HG02571 (cell line): ENCODE measurements at regions not wholly inside any gene's neighbourhood (a gene's known extent, or its start where the extent isn't known, plus 50 kb on each side); places are given as distances from the start of the nearest gene placed in this dataset.

Source experiments
- ATAC-seq: cut with Tn5 transposase; IDR thresholded peaks from one replicate; pipeline ENCODE4 v1.9.1; 2021; ENCODE audit warnings: mild to moderate bottlenecking, moderate library complexity; ENCODE audit not compliant: unreplicated experiment

DNA sequence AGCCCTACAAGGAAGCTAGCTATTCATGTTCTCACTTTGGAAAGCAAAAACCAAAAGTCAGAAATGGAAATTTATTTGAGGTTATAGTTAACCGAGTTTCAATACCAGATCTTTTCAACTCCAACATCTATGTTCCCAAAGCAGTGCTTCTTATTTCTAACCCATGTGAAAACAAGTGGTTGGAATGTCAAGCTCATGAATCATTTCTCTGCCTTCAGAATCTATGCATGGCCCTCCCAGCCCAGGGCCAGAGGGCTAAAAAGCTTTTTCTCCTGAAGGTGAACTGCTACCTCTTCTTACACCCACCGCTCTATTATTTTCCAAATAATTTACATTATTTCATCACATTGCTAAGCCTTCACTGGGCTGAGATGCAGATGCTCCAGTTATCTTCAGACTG, 158.4 kb downstream of the SP3 start:
- no peak for ATAC-seq

GRCh38 chr2:173808718-173809117, 156.5 kb downstream of the SP3 start:
- ATAC-seq = no peak

GRCh38 chr2:173812321-173812720, 152.9 kb downstream of the SP3 start:
- ATAC-seq = no peak

- no peak for ATAC-seq
These were observed 150.9 kb downstream of the SP3 start for GRCh38 chr2:173814306-173814705.

DNA sequence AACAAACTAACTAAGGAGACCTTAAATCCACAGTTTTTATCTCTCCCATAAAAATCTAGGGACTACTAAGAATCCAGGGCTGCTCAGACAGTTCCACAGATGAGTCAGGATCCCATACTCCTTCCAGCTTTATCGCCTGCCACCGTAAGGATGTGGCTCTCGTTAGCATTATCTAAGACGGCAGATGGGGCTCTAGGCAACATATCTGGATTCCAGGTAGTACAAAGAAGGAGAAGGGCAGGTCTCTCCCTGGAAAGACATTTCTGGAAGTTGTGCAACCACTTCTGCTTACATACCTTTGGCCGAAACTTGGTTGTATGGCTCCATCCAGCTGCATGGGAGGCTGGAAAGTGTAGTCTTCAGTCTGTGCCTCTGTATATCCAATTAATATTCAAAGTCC, 149.4 kb downstream of the SP3 start:
- no peak for ATAC-seq

GRCh38 chr2:173817582-173817981, 147.6 kb downstream of the SP3 start:
- no peak for ATAC-seq

DNA sequence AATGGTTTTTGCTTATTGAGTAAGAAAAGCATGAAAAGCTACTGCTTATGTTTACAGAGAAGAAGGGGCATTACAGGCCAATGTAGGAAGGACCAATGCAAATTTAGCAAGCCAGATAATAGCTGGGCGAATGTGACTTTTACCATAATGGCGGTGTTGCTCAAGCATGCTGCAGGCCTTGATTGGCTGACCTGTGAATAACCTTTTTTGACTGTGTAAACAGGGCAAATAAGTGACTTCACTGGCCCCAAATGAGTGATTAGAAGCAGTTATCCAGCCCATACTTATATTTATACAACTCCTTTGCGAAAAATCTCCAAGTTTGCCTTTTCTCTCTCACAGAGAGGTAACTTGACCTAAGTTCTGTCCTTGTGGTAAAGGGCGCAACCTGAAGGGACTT, 146.9 kb downstream of the SP3 start:
- ATAC-seq = no peak

DNA sequence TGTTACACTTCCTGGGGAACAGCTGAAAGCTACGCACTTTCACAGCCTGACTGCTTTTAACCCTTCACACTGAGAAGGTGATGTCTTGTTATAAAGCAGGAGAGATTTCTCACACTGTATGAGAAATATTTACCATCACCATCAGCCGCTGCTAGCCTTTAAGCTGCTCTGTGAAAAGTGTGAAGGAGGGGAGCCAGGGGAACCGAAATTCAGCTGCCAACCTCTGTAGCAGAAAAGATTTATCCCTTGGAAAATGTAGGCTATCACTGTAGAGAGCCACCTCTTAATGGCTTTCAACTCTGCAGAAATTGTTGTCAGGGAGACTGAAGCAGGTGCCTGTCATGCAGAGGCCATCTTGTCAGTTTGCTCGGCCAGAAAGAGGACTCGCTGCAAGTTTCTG, 145.3 kb downstream of the SP3 start:
- no peak for ATAC-seq

GRCh38 chr2:173821451-173821850, 143.7 kb downstream of the SP3 start:
- no peak for ATAC-seq

DNA sequence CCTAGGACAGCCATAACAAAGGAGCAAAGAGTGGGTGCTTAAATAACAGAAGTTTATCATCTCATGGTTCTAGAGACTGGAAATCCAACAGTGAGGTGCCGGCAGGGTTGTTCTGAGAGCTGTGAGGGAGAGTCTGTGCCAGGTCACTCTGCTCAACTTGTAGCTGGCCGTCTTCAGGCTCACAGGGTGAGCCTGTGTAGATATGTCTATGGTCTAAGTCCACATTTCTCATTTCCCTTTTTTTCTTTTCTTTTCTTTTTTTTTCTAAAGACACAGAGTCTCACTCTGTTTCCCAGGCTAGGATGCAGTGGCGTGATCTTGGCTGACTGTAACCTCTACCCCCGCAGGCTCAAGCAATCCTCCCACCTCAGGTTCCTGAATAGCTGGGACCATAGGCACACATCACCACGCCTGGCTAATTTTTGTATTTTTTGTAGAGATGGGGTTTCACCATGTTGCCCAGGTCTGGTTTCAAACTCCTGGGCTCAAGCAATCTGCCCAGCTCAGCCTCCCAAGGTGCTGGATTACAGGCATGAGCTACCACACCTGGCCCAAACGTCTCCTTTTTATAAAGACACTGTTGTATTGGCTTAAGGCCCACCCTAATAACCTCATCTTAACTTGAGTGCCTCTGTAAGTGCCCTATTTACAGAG, 142.2 kb downstream of the SP3 start:
- no peak for ATAC-seq

- ATAC-seq = no peak
These were observed 141.6 kb downstream of the SP3 start for GRCh38 chr2:173823543-173823939.

- no peak for ATAC-seq
These were observed 136.7 kb downstream of the SP3 start for GRCh38 chr2:173828189-173829142.

DNA sequence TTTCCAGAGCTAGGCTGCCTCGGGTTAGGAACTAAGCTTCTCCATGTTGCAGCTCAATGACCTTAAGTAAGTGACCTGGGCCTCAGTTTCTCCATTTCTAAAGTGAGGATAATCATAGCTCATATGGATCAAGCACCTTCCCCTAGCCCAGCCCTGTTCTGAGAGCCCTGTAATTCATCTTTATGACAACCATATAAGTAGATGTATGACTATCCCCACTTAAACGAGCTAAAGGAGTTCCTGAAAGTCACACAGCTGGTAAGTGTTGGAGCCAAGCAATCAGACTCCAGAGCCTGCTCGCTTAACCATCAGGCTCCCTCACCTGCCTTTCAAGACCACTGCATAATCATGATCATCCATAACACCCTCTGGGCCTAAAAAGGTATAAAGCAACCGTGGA, 135.4 kb downstream of the SP3 start:
- no peak for ATAC-seq

DNA sequence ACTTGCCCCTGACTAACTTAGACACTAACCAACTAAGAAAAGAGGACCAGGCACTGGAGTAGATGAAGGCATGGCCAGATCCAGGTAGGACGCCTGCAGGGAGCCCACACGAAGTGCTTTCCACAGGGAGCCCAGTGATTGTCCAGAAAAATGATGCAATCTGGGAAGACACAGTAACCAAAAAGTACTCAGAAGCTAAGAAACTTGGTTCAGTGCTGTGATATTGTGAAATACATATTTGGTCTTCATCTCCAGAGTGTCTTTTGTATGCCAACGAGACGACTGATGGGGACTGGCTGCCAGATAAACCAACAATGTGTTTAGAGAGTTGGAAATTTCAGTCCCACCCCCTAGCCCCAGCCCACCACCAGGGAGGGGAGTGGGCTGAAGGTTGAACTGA, 135.0 kb downstream of the SP3 start:
- ATAC-seq = no peak

DNA sequence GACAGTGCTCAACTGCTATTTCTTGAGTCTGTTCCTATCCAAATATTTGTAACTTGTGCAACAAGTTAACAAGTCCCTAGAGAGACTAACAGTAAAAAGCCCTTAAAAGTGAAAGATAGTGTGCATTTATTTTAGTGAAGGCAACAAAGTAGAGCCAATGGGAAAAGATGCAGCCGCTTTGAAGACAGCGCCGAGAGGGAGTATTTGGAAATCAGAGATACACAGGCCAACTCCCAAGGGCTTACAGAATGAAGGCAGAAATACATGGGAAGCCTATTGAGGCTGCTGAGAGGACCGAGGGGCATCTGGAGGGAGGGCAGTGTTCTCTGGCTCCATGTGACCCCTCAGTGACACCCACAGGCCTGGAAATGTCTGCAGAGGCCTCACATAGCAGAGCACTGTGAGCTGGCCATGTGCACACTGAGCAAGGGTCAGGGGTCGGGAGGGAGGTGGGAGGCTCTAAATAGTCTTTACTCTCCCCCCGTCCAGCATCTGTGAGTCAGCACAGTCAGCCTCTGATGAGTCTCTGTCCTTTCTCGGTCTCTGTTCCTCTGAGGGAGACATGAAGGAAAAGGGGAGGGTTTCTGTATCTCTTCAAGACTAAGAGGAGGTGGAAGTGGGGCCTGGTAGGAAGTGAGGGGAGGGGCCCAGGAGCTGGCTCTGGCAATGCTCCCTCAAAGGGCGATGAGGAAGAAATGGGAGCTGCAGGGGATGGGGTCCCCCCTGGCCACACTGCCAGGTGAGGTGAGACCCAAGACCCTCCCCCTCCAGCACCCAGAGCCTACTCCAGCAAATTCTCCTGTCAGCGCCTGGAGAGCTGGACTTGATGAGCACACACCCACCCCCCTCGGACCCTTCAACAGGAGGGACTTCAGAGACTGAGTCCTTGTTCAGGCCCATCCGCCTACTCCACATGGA, 133.6 kb downstream of the SP3 start:
- no peak for ATAC-seq

- no peak for ATAC-seq
These were observed 131.0 kb downstream of the SP3 start for GRCh38 chr2:173834141-173834540.

DNA sequence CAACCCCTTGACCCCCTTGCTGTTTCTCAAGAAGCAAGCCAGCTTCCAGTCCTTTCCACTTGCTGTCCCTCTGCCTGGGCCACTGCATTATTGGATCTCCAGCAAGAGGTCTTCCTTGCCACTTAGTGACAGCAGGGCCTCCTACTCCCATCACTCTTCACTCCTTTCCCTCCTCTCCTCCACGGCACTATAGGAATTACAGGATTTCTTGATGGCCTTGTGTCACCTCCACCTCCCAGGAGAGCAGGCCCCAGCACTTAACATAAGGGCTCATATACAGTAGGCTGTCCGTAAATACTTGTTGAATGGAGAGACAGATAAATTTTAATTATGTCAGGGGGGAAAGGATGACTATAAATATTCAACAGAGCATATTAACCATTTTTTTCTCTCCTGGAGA, 129.4 kb downstream of the SP3 start:
- no peak for ATAC-seq

DNA sequence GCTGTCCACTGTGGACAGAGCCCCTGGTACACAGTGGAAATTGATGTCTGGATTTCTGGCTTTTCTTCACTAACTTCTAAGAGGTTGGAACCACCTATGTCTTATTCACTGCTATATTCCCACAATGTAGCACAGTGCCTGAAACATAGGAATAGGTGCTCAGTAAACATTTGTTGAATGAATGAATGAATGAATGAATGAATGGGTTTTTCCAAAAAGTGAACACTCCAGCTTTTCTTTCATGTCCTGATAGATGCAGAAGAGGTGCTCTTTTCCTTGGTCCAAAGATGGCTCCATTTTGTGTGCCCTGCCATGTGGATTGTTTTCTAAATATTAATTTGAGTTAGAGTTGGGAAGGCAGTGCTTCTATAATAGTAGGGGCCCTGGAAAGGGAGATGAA, 124.1 kb downstream of the SP3 start:
- ATAC-seq = no peak

DNA sequence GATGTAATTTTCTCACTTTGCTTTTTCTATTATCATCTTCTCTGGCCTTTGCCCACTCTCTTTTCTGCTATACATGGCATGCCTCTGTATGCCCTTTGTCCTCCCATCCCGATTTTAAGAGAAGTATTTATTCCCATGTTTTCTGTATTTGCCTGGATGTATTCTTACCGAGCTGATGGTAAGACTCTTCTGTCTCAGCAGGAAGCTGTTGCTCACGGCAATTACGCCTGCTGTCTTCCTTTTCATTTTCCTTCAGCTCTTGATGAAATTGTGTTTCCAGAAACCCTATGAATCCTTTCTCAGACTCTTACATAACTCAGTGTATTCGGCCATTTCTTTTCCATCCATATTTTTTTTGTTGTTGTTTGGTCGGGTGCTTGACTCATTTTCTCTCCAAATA, 121.6 kb downstream of the SP3 start:
- ATAC-seq = no peak

DNA sequence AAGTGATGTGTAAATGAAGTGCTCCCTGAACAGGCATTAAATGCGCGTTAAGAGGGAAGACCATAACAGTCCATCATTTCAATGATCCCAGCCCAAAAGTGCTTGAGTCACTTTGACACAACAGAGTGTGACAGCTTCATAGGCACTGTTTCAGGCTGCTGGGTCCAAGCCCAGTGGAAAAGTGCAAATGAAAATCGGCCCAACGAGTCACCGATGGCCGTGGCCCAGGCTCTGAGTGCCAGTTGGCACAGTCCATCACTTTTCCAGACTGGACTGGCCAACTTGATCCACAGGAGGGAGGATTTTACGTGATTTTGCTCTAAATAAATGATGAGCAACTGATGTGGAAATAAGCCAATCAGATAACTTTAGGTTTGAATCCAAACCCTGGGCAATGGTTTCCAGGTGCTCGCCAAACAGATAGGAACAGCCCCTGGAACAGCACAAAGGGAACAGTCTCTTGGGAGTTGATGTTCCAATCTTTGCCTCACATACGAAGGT, 114.0 kb downstream of the SP3 start:
- no peak for ATAC-seq

DNA sequence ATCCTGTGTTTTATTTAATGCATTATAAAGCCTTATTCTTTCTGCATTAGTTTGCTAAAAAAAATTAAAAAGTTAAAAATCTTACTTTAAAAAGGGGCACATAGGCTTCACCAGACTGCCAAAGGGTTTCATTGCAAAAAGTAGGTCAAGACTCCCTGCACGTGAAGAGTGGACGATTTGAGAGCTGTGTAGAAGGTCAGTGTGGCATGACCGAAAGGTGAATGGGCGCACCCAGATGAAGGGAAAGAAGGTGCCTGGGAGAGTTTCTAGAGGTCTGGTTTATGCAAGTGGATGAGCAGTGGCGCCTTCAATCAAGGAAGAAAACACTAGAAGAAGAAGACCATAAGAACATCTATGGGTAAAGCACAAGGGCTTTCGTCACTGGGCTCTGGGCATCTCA, 111.0 kb downstream of the SP3 start:
- ATAC-seq = no peak
